ENCODE measurements at regions not wholly inside any gene's neighbourhood (a gene's known extent, or its start where the extent isn't known, plus 50 kb on each side); places are given as distances from the start of the nearest gene placed in this dataset.

DNA sequence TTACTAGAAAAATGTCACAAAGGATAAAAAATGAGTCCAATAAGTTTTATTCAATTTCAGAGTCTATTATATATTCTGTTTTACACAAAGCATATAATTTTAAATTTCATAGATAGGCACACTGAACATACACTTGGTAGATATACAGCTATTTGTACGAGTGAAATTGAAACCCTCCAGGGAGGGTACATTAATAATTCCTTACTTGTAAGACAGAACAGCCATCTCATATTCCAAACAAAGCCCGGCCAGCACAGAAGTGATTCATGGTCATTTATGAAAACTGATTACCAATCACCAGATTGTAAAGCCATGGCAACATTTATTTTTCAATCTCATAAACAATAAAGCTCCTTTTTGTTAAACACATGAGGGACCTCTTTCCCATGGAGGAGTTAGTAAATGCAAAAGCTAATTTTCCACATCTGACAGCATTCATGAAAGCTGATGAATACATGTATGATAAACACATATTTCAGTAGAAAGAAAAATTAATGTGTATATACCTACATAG is 190.6 kb downstream of the TDRD15 start:
- no peak for FAIRE-seq
- POLR2A ChIA-PET, result no interaction called here
- no peak overlapping the region for H3K9ac ChIP-seq (ENCODE audit: insufficient read depth, low read depth, low read length)
- no peak overlapping the region for H2AFZ ChIP-seq (ENCODE audit: low read length)
- no peaks in the 10 kb centered on the region for H4K20me1 ChIP-seq (ENCODE audit: insufficient read depth, low read length)
- DNase-seq (ENCODE audit: low spot score), result no peak
- CTCF ChIA-PET (ENCODE audit: low intra/inter-chr PET ratio, low total read pairs), result no interaction called here
- 3% methylated on average over 2 of the region's 2 CpGs for WGBS (ENCODE audit: low lambda C conversion rate)
- no peaks in the 10 kb centered on the region for H3K9me3 ChIP-seq (ENCODE audit: low read length)
- no TSS peak for BruUV-seq (replicated peaks)
- intact Hi-C loops (cut with micrococcal nuclease; ENCODE audit: unreplicated experiment), result loop anchor here (10.0 kb wide), 1 partner anchor 650 kb away; the partner anchor contains the start of gene GDF7
- in situ Hi-C loops (cut with HindIII; ENCODE audit: extremely low pct_ligation_motif_present, low pct_unique_long_range_greater_than_20kb), result no loop called here
- peaks cover 0 to 10% of the 10 kb centered on the region in 2 experiments; a peak in 2 of 5 replicates for H3K27me3 ChIP-seq (ENCODE audit: control insufficient read depth in 1 of 2, insufficient read depth in 2 of 2, low read length in 2 of 2)
- ATAC-seq, result no peak
- H3K36me3 ChIP-seq (replicated peaks in 1 of 2; ENCODE audit: control insufficient read depth in 1 of 2, insufficient read depth in 2 of 2, low read length in 2 of 2), result no peaks in the 10 kb centered on the region
- H3K4me3 ChIP-seq (replicated peaks in 1 of 3; ENCODE audit: insufficient read depth in 1 of 3, low read depth in 2 of 3, low read length in 3 of 3), result no peak overlapping the region
- H3K4me2 ChIP-seq (ENCODE audit: low read depth, low read length), result no peak overlapping the region
- H3K4me1 ChIP-seq (ENCODE audit: insufficient read depth, low read length), result no peaks in the 10 kb centered on the region
- H3K27ac ChIP-seq (ENCODE audit: extremely low read length, insufficient read depth, low read length), result no peak overlapping the region
- TF ChIP-seq PCBP2 (optimal IDR thresholded peaks at IDR 0.05; ENCODE audit: low read depth, low read length, poor library complexity, severe bottlenecking) (no peak), RFXAP (CRISPR knock-in tag; IDR thresholded peaks at IDR 0.05; ENCODE audit: borderline replicate concordance) (no peak), ZMYM2 (CRISPR knock-in tag; IDR thresholded peaks at IDR 0.05) (no peak), ARNT2 (CRISPR knock-in tag; IDR thresholded peaks at IDR 0.05; ENCODE audit: low read depth) (no peak), FOSL1 (CRISPR knock-in tag; IDR thresholded peaks at IDR 0.05; ENCODE audit: borderline replicate concordance) (no peak)
- TF ChIP-seq, protein P1, sequence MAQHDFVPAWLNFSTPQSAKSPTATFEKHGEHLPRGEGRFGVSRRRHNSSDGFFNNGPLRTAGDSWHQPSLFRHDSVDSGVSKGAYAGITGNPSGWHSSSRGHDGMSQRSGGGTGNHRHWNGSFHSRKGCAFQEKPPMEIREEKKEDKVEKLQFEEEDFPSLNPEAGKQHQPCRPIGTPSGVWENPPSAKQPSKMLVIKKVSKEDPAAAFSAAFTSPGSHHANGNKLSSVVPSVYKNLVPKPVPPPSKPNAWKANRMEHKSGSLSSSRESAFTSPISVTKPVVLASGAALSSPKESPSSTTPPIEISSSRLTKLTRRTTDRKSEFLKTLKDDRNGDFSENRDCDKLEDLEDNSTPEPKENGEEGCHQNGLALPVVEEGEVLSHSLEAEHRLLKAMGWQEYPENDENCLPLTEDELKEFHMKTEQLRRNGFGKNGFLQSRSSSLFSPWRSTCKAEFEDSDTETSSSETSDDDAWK (CRISPR knock-in tag; IDR thresholded peaks at IDR 0.05), result no peak
- TF ChIP-seq, protein P2, sequence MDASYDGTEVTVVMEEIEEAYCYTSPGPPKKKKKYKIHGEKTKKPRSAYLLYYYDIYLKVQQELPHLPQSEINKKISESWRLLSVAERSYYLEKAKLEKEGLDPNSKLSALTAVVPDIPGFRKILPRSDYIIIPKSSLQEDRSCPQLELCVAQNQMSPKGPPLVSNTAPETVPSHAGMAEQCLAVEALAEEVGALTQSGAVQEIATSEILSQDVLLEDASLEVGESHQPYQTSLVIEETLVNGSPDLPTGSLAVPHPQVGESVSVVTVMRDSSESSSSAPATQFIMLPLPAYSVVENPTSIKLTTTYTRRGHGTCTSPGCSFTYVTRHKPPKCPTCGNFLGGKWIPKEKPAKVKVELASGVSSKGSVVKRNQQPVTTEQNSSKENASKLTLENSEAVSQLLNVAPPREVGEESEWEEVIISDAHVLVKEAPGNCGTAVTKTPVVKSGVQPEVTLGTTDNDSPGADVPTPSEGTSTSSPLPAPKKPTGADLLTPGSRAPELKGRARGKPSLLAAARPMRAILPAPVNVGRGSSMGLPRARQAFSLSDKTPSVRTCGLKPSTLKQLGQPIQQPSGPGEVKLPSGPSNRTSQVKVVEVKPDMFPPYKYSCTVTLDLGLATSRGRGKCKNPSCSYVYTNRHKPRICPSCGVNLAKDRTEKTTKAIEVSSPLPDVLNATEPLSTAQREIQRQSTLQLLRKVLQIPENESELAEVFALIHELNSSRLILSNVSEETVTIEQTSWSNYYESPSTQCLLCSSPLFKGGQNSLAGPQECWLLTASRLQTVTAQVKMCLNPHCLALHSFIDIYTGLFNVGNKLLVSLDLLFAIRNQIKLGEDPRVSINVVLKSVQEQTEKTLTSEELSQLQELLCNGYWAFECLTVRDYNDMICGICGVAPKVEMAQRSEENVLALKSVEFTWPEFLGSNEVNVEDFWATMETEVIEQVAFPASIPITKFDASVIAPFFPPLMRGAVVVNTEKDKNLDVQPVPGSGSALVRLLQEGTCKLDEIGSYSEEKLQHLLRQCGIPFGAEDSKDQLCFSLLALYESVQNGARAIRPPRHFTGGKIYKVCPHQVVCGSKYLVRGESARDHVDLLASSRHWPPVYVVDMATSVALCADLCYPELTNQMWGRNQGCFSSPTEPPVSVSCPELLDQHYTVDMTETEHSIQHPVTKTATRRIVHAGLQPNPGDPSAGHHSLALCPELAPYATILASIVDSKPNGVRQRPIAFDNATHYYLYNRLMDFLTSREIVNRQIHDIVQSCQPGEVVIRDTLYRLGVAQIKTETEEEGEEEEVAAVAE (CRISPR knock-in tag; IDR thresholded peaks at IDR 0.05; ENCODE audit: borderline replicate concordance), result no peak
- no peaks in the 10 kb centered on the region for H3K79me2 ChIP-seq (ENCODE audit: insufficient read depth, low read length)

Measured in HepG2 (cell line).